Kidney (tissue), 13 donors: ENCODE measurements at regions not wholly inside any gene's neighbourhood (a gene's known extent, or its start where the extent isn't known, plus 50 kb on each side); places are given as distances from the start of the nearest gene placed in this dataset.
A peak's percentile ranks its signal among the peaks of the same experiment; 100 is the strongest.

Source experiments
- DNase-seq, 5 donors: peaks; one replicate each; pipeline ENCODE4 v3.0.0-alpha.2; 2013 to 2020
- FAIRE-seq: peaks from 2 replicates; lab custom pipeline; 2012; peaks lifted over from hg19 to GRCh38; lab: Jason Lieb, UNC
- H3K27ac ChIP-seq, 2 donors: one replicate each; pipeline ENCODE4 v1.7.0; 2013; ENCODE audit warnings: low read depth in 2 of 2, low read length in 2 of 2, inconsistent platforms in 1 of 2
- H3K27me3 ChIP-seq: one replicate; pipeline ENCODE4 v1.7.1; 2013; ENCODE audit warnings: low read length, inconsistent platforms; ENCODE audit not compliant: control insufficient read depth, insufficient read depth
- H3K36me3 ChIP-seq, 3 donors: one replicate each; pipeline versions ENCODE4 v1.7.0 to v1.7.1; 2013; ENCODE audit warnings: low read length in 3 of 3, control low read depth in 1 of 3, inconsistent platforms in 1 of 3; ENCODE audit not compliant: insufficient read depth in 3 of 3, control insufficient read depth in 2 of 3
- H3K4me1 ChIP-seq, 3 donors: one replicate each; pipeline versions ENCODE4 v1.7.0 to v1.7.1; 2013; ENCODE audit warnings: low read length in 3 of 3, inconsistent platforms in 1 of 3, low read depth in 1 of 3; ENCODE audit not compliant: control insufficient read depth in 2 of 3, insufficient read depth in 2 of 3
- H3K4me3 ChIP-seq, 3 donors: one replicate each; pipeline versions ENCODE4 v1.7.0 to v1.8.1; 2013; ENCODE audit warnings: low read length in 3 of 3, control low read depth in 1 of 3, inconsistent platforms in 1 of 3
- H3K9ac ChIP-seq, 3 donors: one replicate each; pipeline versions ENCODE4 v1.7.0 to v1.7.1; 2013; ENCODE audit warnings: low read length in 3 of 3, control low read depth in 1 of 3, inconsistent platforms in 1 of 3
- H3K9me3 ChIP-seq, 3 donors: one replicate each; pipeline versions ENCODE4 v1.7.0 to v1.7.1; 2013; ENCODE audit warnings: low read length in 3 of 3, control low read depth in 1 of 3, inconsistent platforms in 1 of 3; ENCODE audit not compliant: control insufficient read depth in 2 of 3, insufficient read depth in 1 of 3
- intact Hi-C: fragments of 100-400 bp; cut with DNase I; formaldehyde crosslinking; loops from one replicate; pipeline ENCODE4 v1.11.1; 2022
- TF ChIP-seq, protein P1 (sequence below): IDR thresholded peaks from 3 replicates; pipeline ENCODE4 v1.5.1; 2012; ENCODE audit warnings: mild to moderate bottlenecking, moderate library complexity, borderline replicate concordance; ENCODE audit not compliant: insufficient read depth; ENCODE audit errors: extremely low read depth
- donor health status: control.
- donor health status: control.
- donor health status: control.
- donor health status: control.
- donor health status: control.
- donor health status: DM: yes; HTN: yes; CAD: no.
- donor health status: Normal renal cell carcinoma (clear cell type).

DNA sequence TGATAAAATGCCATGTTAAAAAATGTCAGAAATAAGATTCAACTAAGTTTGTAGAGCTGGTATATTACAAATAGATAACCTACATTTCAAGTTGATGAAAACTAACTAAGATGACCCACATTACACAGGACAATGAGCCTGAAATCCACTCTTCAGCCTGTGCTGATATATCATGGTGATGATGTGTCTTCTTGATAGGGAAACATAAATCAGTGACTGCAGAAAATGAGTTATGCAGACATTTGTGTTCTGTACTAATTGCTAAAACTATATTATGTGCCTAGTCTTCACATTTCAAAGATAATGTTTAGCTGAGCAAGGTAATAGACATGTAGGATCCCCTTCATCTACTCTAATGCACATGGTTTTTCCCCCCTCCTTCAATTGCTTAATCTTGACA, 331.6 kb upstream of the F9 start:
- Histone ChIP-seq H3K9ac (no peak overlapping the region), H3K27me3 (peaks cover 5% of the 10 kb centered on the region), H3K4me1 (no peaks in the 10 kb centered on the region), H3K36me3 (no peaks in the 10 kb centered on the region), H3K9me3 (no peaks in the 10 kb centered on the region), H3K27ac (no peak overlapping the region), H3K4me3 (no peak overlapping the region)
- no peak for DNase-seq
- TF ChIP-seq, protein P1, sequence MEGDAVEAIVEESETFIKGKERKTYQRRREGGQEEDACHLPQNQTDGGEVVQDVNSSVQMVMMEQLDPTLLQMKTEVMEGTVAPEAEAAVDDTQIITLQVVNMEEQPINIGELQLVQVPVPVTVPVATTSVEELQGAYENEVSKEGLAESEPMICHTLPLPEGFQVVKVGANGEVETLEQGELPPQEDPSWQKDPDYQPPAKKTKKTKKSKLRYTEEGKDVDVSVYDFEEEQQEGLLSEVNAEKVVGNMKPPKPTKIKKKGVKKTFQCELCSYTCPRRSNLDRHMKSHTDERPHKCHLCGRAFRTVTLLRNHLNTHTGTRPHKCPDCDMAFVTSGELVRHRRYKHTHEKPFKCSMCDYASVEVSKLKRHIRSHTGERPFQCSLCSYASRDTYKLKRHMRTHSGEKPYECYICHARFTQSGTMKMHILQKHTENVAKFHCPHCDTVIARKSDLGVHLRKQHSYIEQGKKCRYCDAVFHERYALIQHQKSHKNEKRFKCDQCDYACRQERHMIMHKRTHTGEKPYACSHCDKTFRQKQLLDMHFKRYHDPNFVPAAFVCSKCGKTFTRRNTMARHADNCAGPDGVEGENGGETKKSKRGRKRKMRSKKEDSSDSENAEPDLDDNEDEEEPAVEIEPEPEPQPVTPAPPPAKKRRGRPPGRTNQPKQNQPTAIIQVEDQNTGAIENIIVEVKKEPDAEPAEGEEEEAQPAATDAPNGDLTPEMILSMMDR: no peak
- intact Hi-C loops: no loop called here
- FAIRE-seq: no peak

DNA sequence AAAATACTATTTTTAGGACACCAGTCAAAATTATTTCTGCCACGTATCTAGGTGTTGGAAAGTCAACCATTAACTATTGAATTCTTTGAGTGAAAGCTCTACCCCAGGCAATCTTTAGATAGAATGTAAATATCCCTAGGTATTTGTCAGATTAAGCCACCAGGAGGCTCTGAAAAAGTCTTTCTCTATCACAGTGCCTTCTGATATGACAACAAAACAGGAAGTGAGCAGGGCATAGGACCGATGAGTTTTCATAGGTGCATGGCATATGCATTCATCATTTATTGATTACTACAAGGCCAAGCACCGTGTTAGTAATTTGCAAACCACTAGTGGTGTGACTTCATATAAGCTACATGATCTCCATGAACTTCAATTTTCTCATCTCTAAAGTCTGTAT, 333.6 kb upstream of the F9 start:
- Histone ChIP-seq H3K4me1 (no peaks in the 10 kb centered on the region), H3K9ac (no peak overlapping the region), H3K9me3 (no peaks in the 10 kb centered on the region), H3K27ac (no peak overlapping the region), H3K27me3 (peaks cover 9% of the 10 kb centered on the region), H3K36me3 (no peaks in the 10 kb centered on the region), H3K4me3 (no peak overlapping the region)
- intact Hi-C loops: no loop called here
- FAIRE-seq (no peak), DNase-seq (no peak)
- TF ChIP-seq, protein P1: no peak

DNA sequence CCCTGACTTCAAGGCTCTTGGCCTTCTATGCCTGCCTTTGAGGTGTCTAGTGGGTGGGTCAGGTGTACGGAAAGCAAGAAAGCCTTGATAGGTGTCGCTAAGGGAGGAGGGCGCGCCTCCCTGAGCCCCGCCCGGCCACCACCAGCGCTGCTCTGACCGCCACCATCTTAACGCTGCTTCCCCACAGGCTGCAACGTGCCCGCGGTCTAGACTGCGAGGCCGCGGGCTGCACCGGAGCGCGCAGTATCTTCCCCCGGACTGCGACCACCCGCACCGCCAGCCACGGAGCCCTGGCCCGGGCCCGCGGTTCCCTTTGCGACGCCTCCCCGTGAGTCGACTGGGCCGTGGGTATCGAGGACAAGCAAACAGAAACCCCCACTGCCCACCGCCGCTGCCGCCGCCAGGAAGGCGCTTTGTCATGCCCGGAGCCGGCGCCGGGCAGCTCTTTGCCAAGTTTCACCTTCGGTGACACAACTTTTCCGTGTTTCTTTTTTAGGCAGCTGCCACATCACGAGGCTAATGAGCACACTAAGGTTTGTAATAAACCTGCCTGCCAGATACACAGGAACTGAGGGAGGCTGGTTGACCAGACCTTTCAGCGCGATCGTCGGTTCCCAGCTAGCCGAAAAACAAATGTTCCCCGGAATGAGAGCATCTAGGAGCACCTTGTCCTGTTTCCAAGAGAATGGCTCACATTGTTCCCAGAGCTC, 335.8 kb upstream of the F9 start:
- peak overlapping the region; percentile 23 to 86 for H3K27ac ChIP-seq

More for the DNA sequence above, 335.8 kb upstream of the F9 start:
- H3K9me3 ChIP-seq: no peaks in the 10 kb centered on the region
- intact Hi-C loops: no loop called here
- peak overlapping the region in 1 of 3 donors; percentile 34 for H3K9ac ChIP-seq
- TF ChIP-seq, protein P1: no peak
- H3K4me3 ChIP-seq: peak overlapping the region; percentile 11 to 59 (median 18)
- DNase-seq (peak; percentile 30 to 83 (median 43)), FAIRE-seq (no peak)
- peaks cover 9% of the 10 kb centered on the region for H3K27me3 ChIP-seq
- H3K36me3 ChIP-seq: no peaks in the 10 kb centered on the region
- H3K4me1 ChIP-seq: no peaks in the 10 kb centered on the region
